ENCODE measurements at regions not wholly inside any gene's neighbourhood (a gene's known extent, or its start where the extent isn't known, plus 50 kb on each side); places are given as distances from the start of the nearest gene placed in this dataset.

DNA sequence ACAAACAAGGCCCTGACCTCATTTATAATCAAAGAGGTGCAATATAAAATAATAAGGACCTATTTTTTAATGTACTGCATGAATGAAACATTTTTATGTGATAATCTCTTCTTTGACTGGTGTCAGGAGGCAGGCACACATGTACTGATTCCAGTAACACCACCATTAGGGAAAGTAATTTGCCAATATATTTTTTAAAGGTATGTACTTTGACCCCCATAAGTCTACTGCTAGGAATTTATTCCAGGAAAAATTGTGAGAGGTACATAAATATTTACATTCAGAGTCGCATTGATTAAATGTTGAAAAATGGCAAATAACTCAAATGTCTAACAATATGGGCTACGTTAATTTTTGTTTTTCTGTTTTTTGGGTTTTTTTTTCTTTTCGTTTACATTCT, 325.4 kb upstream of the PRDM1 start:
- TF ChIP-seq, protein P1, sequence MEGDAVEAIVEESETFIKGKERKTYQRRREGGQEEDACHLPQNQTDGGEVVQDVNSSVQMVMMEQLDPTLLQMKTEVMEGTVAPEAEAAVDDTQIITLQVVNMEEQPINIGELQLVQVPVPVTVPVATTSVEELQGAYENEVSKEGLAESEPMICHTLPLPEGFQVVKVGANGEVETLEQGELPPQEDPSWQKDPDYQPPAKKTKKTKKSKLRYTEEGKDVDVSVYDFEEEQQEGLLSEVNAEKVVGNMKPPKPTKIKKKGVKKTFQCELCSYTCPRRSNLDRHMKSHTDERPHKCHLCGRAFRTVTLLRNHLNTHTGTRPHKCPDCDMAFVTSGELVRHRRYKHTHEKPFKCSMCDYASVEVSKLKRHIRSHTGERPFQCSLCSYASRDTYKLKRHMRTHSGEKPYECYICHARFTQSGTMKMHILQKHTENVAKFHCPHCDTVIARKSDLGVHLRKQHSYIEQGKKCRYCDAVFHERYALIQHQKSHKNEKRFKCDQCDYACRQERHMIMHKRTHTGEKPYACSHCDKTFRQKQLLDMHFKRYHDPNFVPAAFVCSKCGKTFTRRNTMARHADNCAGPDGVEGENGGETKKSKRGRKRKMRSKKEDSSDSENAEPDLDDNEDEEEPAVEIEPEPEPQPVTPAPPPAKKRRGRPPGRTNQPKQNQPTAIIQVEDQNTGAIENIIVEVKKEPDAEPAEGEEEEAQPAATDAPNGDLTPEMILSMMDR (IDR thresholded peaks at IDR 0.05; ENCODE audit: insufficient read depth, low read depth, low read length) = no peak
- no peak for TF ChIP-seq EZH2 (IDR thresholded peaks at IDR 0.05; ENCODE audit: insufficient read depth, low read length)
